G401 (cell line): ENCODE measurements at regions not wholly inside any gene's neighbourhood (a gene's known extent, or its start where the extent isn't known, plus 50 kb on each side); places are given as distances from the start of the nearest gene placed in this dataset.

Experiments
- DNase-seq: peaks from one replicate; pipeline ENCODE4 v3.0.0-alpha.2; 2015; ENCODE audit warnings: low spot score
- in situ Hi-C: cut with HindIII; loops from 2 replicates; pipeline ENCODE4 v1.10.0; 2016; ENCODE audit warnings: low sequenced_read_pairs, mixed read lengths

GRCh38 chr11:80383655-80384054, 942.8 kb upstream of the TENM4 start:
- no peak for DNase-seq
- in situ Hi-C loops, result no loop called here

GRCh38 chr11:80379620-80380278, 938.9 kb upstream of the TENM4 start:
- in situ Hi-C loops, result no loop called here
- no peak for DNase-seq

GRCh38 chr11:80371931-80372330, 931.1 kb upstream of the TENM4 start:
- DNase-seq, result no peak
- in situ Hi-C loops, result no loop called here

- in situ Hi-C loops, result no loop called here
- no peak for DNase-seq
Measured at GRCh38 chr11:80365980-80366379, 925.1 kb upstream of the TENM4 start.

- in situ Hi-C loops, result no loop called here
- DNase-seq, result no peak
Measured at GRCh38 chr11:80365076-80365725, 924.4 kb upstream of the TENM4 start.

GRCh38 chr11:80362563-80363340, 921.9 kb upstream of the TENM4 start:
- DNase-seq, result no peak
- in situ Hi-C loops, result no loop called here

GRCh38 chr11:80355251-80355650, 914.4 kb upstream of the TENM4 start:
- no peak for DNase-seq
- in situ Hi-C loops, result no loop called here

GRCh38 chr11:80350541-80350940, 909.7 kb upstream of the TENM4 start:
- in situ Hi-C loops, result no loop called here
- DNase-seq, result no peak

- DNase-seq, result no peak
- in situ Hi-C loops, result no loop called here
Measured at GRCh38 chr11:80349997-80350396, 909.2 kb upstream of the TENM4 start.

GRCh38 chr11:80346353-80347059, 905.7 kb upstream of the TENM4 start:
- no peak for DNase-seq
- in situ Hi-C loops, result no loop called here

- no peak for DNase-seq
- in situ Hi-C loops, result no loop called here
Measured at GRCh38 chr11:80343436-80343835, 902.6 kb upstream of the TENM4 start.

GRCh38 chr11:80338231-80338630, 897.4 kb upstream of the TENM4 start:
- in situ Hi-C loops, result no loop called here
- DNase-seq, result no peak

- no peak for DNase-seq
- in situ Hi-C loops, result no loop called here
Measured at GRCh38 chr11:80331694-80332093, 890.9 kb upstream of the TENM4 start.

- no peak for DNase-seq
- in situ Hi-C loops, result no loop called here
Measured at GRCh38 chr11:80330264-80330663, 889.4 kb upstream of the TENM4 start.

GRCh38 chr11:80328774-80329173, 887.9 kb upstream of the TENM4 start:
- no peak for DNase-seq
- in situ Hi-C loops, result no loop called here

- in situ Hi-C loops, result no loop called here
- no peak for DNase-seq
Measured at GRCh38 chr11:80327956-80328614, 887.3 kb upstream of the TENM4 start.

- DNase-seq, result no peak
- in situ Hi-C loops, result no loop called here
Measured at GRCh38 chr11:80321786-80322185, 881.0 kb upstream of the TENM4 start.

- no peak for DNase-seq
Measured at GRCh38 chr11:80320765-80321164, 879.9 kb upstream of the TENM4 start.

GRCh38 chr11:80320226-80320625, 879.4 kb upstream of the TENM4 start:
- in situ Hi-C loops, result no loop called here
- no peak for DNase-seq

More at GRCh38 chr11:80320765-80321164, 879.9 kb upstream of the TENM4 start:
- in situ Hi-C loops, result no loop called here
